NCI-H187 (cell line): ENCODE measurements at regions not wholly inside any gene's neighbourhood (a gene's known extent, or its start where the extent isn't known, plus 50 kb on each side); places are given as distances from the start of the nearest gene placed in this dataset.
"Not testable (repeated sequence)": the region's sequence is repeated elsewhere in the genome, so short reads cannot be mapped to it uniquely, and the experiment has no call there.

ENCODE experiments used
- DNase-seq, 2 experiments: peaks; one replicate each; lab custom pipeline; 2025; lab: John Stamatoyannopoulos, UW

DNA sequence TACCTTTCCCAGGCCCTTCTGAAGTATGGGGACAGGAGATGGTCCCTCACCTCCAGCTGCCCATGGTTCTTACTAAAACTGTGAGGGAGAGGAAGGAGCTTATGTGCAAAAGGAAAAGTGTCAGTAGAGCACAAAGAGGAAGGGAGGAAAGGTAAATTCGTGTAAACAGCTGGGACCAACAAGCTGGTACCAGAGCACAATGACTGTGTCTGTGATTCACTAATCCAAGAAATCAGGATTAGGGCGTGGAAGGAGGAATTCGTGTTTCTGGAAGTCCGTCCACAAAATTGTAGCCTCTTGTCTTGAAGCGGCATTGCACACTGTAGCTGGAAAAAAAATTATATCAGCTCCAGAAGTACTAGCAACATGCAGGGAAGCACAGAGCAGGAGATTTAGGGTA is 129.0 kb upstream of the RREB1 start:
- DNase-seq = no peak

GRCh38 chr6:6980999-6981597 is 126.7 kb upstream of the RREB1 start:
- no peak for DNase-seq

DNA sequence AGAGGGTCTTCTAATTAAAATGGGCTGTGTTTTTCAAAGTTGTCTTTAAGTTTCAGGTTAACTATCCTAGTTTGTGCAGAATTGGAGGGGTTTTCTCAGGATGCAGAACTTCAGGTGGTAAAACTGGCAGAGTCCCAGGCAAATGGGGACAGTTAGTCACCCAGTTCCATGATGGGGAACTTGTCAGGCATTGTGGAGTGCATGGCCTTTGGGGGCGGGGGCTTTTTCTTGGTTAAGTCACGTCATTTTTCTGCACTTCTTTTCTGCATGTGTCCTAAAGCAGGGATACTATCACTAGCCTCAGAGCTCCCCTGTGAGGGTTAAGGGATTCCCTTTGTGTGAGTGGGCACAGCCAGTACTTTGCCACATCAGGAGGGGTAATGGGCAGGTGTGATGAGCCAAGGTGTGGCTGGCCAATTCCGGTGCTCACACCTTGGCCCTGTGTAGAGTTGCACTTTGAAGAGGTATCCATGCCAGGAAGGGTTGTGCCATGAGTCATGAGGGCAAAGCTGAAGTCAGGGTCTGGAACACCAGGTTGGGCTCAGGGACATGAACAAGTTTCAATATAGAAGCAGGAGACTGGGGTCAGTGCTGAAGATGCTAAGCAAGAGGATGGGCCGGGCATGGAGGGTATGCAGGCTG is 126.0 kb upstream of the RREB1 start:
- DNase-seq = no peak

DNA sequence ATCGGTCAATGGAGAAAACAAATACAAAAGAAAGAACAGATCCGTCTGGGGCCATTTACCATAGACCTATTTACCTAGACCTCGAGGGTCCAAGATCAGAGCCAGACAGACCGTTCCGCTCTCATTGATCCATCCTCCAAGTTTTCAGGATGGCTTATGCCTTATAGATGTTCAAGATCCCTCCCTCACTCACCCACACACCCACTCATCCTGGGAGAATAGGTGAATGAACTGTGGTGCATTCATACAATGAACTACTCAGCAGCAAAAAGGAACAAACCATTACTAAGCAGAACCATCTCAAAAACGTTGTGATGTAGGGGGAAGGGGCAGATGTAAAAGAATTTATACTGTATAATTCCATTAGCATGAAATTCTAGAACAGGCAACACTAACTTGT is 125.1 kb upstream of the RREB1 start:
- DNase-seq = no peak

GRCh38 chr6:6984585-6985366 is 123.0 kb upstream of the RREB1 start:
- DNase-seq = no peak

GRCh38 chr6:6986344-6986743 is 121.4 kb upstream of the RREB1 start:
- no peak for DNase-seq

DNA sequence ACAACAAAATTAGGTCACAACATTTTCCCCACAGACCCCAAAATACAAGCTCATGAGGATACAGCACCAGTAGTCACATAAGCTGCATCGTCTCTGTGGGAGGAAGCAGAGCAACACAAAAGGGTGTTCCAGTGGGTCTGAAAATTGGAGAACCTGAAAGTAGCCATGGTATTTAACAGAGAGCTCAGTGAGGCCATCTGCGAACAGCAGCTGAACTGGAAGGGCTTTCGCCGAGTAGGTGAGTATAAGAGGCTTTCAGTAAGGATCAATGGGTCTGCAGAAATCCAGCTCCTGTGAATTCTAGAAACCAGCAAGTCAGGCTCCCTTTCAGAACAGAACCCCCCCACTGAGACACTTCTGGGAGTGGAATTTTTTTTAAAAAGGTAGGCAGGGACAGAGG is 120.0 kb upstream of the RREB1 start:
- DNase-seq = no peak

GRCh38 chr6:6990059-6990458 is 117.7 kb upstream of the RREB1 start:
- not testable (repeated sequence) for DNase-seq

DNA sequence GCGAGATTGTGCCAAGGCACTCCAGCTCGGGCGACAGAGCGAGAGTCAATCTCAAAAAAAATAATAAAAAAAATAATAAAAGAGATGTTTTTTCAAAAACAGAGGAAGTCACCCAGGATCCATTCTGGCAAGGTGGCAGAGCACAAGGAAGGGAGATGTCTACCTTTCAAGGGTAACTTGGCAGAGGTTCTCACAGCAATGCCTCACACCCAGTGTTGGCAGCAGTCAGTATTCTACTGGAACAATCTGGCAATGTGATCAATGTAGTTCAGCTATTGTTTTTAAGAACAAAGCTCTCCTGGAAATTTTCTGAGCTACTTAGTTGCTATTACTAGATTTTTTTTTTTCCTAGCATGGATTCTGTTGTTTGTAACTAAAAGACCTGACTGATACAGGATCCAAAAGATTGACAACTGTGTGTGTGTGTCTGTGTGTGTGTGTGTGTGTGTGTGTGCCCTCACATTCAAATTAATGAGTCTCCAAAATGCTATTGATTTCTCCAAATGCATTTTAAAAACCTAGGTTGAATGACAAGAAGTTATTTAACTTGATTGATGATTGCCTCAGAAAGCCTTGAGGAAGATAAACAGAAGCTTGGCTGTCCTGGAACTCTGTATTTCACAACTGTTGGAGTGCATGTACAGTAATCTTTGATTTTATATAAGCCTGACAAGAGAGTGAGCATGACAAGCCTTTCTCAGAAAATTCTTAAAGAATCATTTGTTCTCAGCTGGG is 114.1 kb upstream of the RREB1 start:
- no peak for DNase-seq

- DNase-seq = no peak
These were observed 113.0 kb upstream of the RREB1 start for GRCh38 chr6:6994796-6995195.

- DNase-seq = no peak
These were observed 112.4 kb upstream of the RREB1 start for GRCh38 chr6:6995328-6995727.

DNA sequence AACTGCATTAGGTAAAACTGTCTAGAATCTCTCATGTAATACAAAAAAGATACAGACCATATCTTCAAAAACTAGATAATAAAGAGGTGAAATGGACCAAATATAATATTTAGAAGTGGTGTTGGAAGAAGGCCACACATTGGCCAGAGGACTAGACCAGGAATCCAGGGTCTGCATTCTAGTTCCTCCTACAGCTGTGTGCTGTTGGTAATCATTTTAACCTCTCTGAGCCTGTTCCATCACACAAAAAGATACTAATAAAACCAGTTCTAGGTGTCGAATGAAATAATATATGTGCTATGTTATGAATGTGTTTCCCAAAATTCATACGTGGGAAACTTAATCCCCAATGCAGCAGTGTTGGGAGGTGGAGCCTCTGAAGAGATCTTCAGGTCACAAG is 111.6 kb upstream of the RREB1 start:
- DNase-seq = no peak

- DNase-seq = peak; percentile 14 to 17
These were observed 110.2 kb upstream of the RREB1 start for GRCh38 chr6:6997263-6998193.

DNA sequence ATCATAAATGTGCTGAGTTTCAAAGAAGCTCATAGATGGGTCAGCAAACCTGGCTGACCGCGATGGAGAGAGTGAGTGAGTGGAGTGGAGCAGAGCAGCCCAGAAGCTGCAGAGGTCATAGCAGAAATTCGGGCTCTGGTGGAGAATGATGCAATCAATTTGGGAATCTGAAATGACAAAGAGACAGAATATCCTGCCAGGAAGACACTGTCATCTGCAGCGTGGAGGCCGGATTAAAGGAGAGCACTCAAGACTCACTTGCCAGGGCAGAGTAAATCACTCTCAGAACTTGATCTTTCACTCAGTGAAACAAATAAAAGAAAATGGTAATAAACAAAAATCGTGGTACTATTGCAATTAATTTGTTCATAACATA is 109.6 kb upstream of the RREB1 start:
- DNase-seq = no peak

- DNase-seq = no peak
These were observed 106.7 kb upstream of the RREB1 start for GRCh38 chr6:7000825-7001777.

GRCh38 chr6:7003041-7003440 is 104.7 kb upstream of the RREB1 start:
- no peak for DNase-seq

DNA sequence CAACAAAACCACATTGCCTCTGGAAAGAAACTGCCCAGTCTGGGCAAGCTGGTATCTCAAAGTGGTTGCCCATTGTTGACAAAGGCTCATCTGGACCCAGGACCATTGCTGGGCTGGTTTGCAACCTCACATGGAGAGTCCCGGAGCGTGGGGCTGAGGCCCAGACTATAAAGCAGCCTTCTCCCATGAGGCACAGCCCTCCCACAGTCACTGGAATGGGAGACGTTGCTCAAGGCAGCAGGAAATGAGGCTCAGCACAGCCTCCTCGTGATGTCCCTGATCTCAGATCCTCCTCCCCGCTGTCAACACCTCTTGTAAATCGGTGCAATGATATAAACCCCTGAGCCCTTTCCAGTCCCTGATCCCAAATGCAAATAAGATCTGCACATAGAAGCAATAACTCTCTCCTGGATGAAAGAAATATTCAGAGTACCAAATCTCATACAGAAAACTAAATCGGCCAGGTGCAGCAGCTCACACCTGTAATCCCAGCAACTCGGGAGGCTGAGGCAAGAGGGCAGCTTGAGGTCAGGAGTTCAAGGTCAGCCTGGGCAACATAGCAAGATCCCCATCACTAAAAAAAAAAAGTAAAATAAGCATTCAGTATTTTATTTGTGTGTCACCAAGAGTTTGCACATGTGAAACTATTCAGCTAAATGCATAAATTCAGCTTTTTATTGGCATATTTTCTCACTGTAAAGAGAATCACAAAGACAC is 103.0 kb upstream of the RREB1 start:
- DNase-seq = no peak

GRCh38 chr6:7006515-7007191 is 101.1 kb upstream of the RREB1 start:
- no peak for DNase-seq

- peak in 1 of 2 experiments; percentile 28 for DNase-seq
These were observed 99.2 kb upstream of the RREB1 start for GRCh38 chr6:7008451-7008988.
